ENCODE measurements at regions not wholly inside any gene's neighbourhood (a gene's known extent, or its start where the extent isn't known, plus 50 kb on each side); places are given as distances from the start of the nearest gene placed in this dataset.

DNA sequence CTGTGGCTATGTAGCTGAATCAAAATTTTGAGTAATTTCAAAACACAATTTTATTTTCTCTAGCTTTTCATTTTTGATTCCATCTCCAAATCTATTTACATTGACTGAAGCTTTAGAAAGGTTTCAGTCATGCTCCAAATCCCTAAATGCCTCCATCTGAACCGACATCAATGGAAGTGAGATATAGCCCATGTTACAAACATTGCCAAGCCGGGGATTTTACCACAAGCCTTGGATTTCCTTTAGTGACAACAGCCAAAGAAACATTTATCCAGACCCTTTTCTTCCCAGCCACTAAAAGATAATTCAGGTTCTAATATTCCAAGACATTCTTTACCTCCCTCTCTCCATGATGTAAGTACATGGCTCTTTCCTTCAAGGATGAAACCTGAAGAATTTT, 1087.7 kb upstream of the SEMA6A start:
- TF ChIP-seq, protein P1, sequence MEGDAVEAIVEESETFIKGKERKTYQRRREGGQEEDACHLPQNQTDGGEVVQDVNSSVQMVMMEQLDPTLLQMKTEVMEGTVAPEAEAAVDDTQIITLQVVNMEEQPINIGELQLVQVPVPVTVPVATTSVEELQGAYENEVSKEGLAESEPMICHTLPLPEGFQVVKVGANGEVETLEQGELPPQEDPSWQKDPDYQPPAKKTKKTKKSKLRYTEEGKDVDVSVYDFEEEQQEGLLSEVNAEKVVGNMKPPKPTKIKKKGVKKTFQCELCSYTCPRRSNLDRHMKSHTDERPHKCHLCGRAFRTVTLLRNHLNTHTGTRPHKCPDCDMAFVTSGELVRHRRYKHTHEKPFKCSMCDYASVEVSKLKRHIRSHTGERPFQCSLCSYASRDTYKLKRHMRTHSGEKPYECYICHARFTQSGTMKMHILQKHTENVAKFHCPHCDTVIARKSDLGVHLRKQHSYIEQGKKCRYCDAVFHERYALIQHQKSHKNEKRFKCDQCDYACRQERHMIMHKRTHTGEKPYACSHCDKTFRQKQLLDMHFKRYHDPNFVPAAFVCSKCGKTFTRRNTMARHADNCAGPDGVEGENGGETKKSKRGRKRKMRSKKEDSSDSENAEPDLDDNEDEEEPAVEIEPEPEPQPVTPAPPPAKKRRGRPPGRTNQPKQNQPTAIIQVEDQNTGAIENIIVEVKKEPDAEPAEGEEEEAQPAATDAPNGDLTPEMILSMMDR (IDR thresholded peaks at IDR 0.05) = no peak
- no peak for TF ChIP-seq POLR2A (IDR thresholded peaks at IDR 0.05)

Data from Peyer's patch (tissue), 4 donors.